Fibroblast of lung (primary cell): ENCODE measurements at regions not wholly inside any gene's neighbourhood (a gene's known extent, or its start where the extent isn't known, plus 50 kb on each side); places are given as distances from the start of the nearest gene placed in this dataset.
A peak's percentile ranks its signal among the peaks of the same experiment; 100 is the strongest.

Source experiments
- DNase-seq, 2 donors: peaks; one replicate each; pipeline versions ENCODE4 v3.0.0 to v3.0.0-alpha.2; 2010; ENCODE audit warnings: low read depth in 2 of 2
- H2AFZ ChIP-seq: 2 replicates; pipeline ENCODE4 v1.5.1; 2012; ENCODE audit warnings: low read length, control low read depth, inconsistent platforms
- H3K27ac ChIP-seq: 2 replicates; pipeline ENCODE4 v1.5.1; 2011; ENCODE audit warnings: low read length, control low read depth; ENCODE audit not compliant: insufficient read depth
- H3K27me3 ChIP-seq: 2 replicates; pipeline ENCODE4 v1.5.1; 2011; ENCODE audit warnings: mild to moderate bottlenecking, low read length; ENCODE audit not compliant: control insufficient read depth, insufficient read depth
- H3K36me3 ChIP-seq: 2 replicates; pipeline ENCODE4 v1.5.1; 2011; ENCODE audit warnings: low read length; ENCODE audit not compliant: control insufficient read depth, insufficient read depth
- H3K4me1 ChIP-seq: 2 replicates; pipeline ENCODE4 v1.5.1; 2011; ENCODE audit warnings: low read length; ENCODE audit not compliant: control insufficient read depth, insufficient read depth; ENCODE audit errors: extremely low read depth
- H3K4me2 ChIP-seq: 2 replicates; pipeline ENCODE4 v1.5.1; 2011; ENCODE audit warnings: low read length, control low read depth; ENCODE audit not compliant: insufficient read depth; ENCODE audit errors: extremely low read depth
- H3K4me3 ChIP-seq, 4 experiments: fragments of 200-600 bp in 1 of 4; sonication (generic) in 1 of 4; replicated peaks in 1 of 4; 2 replicates each; pipeline ENCODE4 v1.5.1; 2011 to 2016; ENCODE audit warnings: low read length in 4 of 4, low read depth in 3 of 4, mild to moderate bottlenecking in 3 of 4, control low read depth in 2 of 4, inconsistent platforms in 1 of 4, mixed read lengths in 1 of 4; ENCODE audit not compliant: insufficient read depth in 1 of 4; ENCODE audit errors: control extremely low read depth in 1 of 4
- H3K79me2 ChIP-seq: 2 replicates; pipeline ENCODE4 v1.5.1; 2012; ENCODE audit warnings: mild to moderate bottlenecking, low read length, inconsistent platforms; ENCODE audit not compliant: control insufficient read depth, insufficient read depth
- H3K9ac ChIP-seq: 2 replicates; pipeline ENCODE4 v1.5.1; 2011; ENCODE audit warnings: mild to moderate bottlenecking, low read length, control low read depth; ENCODE audit not compliant: insufficient read depth
- H3K9me3 ChIP-seq: 2 replicates; pipeline ENCODE4 v1.5.1; 2012; ENCODE audit warnings: low read depth, low read length; ENCODE audit not compliant: control insufficient read depth, insufficient read depth
- H4K20me1 ChIP-seq: 2 replicates; pipeline ENCODE4 v1.5.1; 2011; ENCODE audit warnings: low read length; ENCODE audit not compliant: control insufficient read depth, insufficient read depth; ENCODE audit errors: extremely low read depth
- CTCF ChIP-seq, 2 donors: IDR thresholded peaks in 1 of 2; conservative IDR thresholded peaks in 1 of 2; 1 replicate in 1 of 2; 2 replicates in 1 of 2; pipeline ENCODE4 v1.5.1; 2011 to 2012; ENCODE audit warnings: low read length in 2 of 2, control low read depth in 1 of 2, inconsistent platforms in 1 of 2, low read depth in 1 of 2, mild to moderate bottlenecking in 1 of 2
- EZH2 ChIP-seq: IDR thresholded peaks from 2 replicates; pipeline ENCODE4 v1.5.1; 2012; ENCODE audit warnings: low read length, control low read depth, mild to moderate bottlenecking; ENCODE audit errors: missing control alignments

- no peak for TF ChIP-seq CTCF (conservative IDR thresholded peaks at IDR 0.05 in 1 of 2, IDR thresholded peaks at IDR 0.05 in 1 of 2; ENCODE audit: low read depth in 1 of 2, low read length in 2 of 2)
- TF ChIP-seq EZH2, result no peak
- no peak overlapping the region for H3K4me3 ChIP-seq
- H3K9ac ChIP-seq, result no peak overlapping the region
- H3K27me3 ChIP-seq, result no peaks in the 10 kb centered on the region
- no peak overlapping the region for H2AFZ ChIP-seq
- no peaks in the 10 kb centered on the region for H3K9me3 ChIP-seq
- H3K4me2 ChIP-seq, result no peak overlapping the region
- no peak for DNase-seq
- H3K79me2 ChIP-seq, result no peaks in the 10 kb centered on the region
- no peaks in the 10 kb centered on the region for H4K20me1 ChIP-seq
- no peaks in the 10 kb centered on the region for H3K4me1 ChIP-seq
- no peaks in the 10 kb centered on the region for H3K36me3 ChIP-seq
- H3K27ac ChIP-seq, result no peak overlapping the region
These were observed 433.3 kb downstream of the GPAM start for GRCh38 chr10:111750165-111750849.

GRCh38 chr10:111756217-111757061 lies 427.1 kb downstream of the GPAM start:
- Histone ChIP-seq H3K79me2 (no peaks in the 10 kb centered on the region), H3K36me3 (no peaks in the 10 kb centered on the region), H3K4me2 (no peak overlapping the region), H4K20me1 (no peaks in the 10 kb centered on the region), H3K4me3 (no peak overlapping the region), H3K9ac (no peak overlapping the region), H3K9me3 (no peaks in the 10 kb centered on the region), H3K27me3 (no peaks in the 10 kb centered on the region), H3K4me1 (no peaks in the 10 kb centered on the region), H3K27ac (no peak overlapping the region), H2AFZ (no peak overlapping the region)
- DNase-seq, result peak in 1 of 2 donors; percentile 0
- peak in 1 of 2 donors; percentile 46 for TF ChIP-seq CTCF (conservative IDR thresholded peaks at IDR 0.05 in 1 of 2, IDR thresholded peaks at IDR 0.05 in 1 of 2; ENCODE audit: low read depth in 1 of 2, low read length in 2 of 2)
- TF ChIP-seq EZH2, result no peak

GRCh38 chr10:111758593-111758992 lies 425.0 kb downstream of the GPAM start:
- no peak for TF ChIP-seq EZH2
- TF ChIP-seq CTCF (conservative IDR thresholded peaks at IDR 0.05 in 1 of 2, IDR thresholded peaks at IDR 0.05 in 1 of 2; ENCODE audit: low read depth in 1 of 2, low read length in 2 of 2), result no peak
- Histone ChIP-seq H3K79me2 (no peaks in the 10 kb centered on the region), H3K4me3 (no peak overlapping the region), H3K36me3 (no peaks in the 10 kb centered on the region), H4K20me1 (no peaks in the 10 kb centered on the region), H3K4me1 (no peaks in the 10 kb centered on the region), H2AFZ (no peak overlapping the region), H3K27me3 (no peaks in the 10 kb centered on the region), H3K4me2 (no peak overlapping the region), H3K9me3 (no peaks in the 10 kb centered on the region), H3K9ac (no peak overlapping the region), H3K27ac (no peak overlapping the region)
- no peak for DNase-seq
